HCT116 (cell line): ENCODE measurements at regions not wholly inside any gene's neighbourhood (a gene's known extent, or its start where the extent isn't known, plus 50 kb on each side); places are given as distances from the start of the nearest gene placed in this dataset.

Experiments used
- ATAC-seq: fragments of 200-7000 bp; cut with Tn5 transposase; 2 replicates; pipeline ENCODE4 v1.9.1; 2020; ENCODE audit warnings: mild to moderate bottlenecking, moderate library complexity
- BruUV-seq: library from RNA; stranded (reverse); fragments of 400-500 nt; replicated peaks from 2 replicates; lab custom pipeline; 2021; lab: Mats Ljungman, UMichigan
- CTCF ChIA-PET: fragments of 300-600 bp; sonication (Branson Sonifier 250); formaldehyde crosslinking; loops from one replicate; lab custom pipeline; 2021; ENCODE audit warnings: antibody characterized with exemption; lab: Charles Lee
- POLR2A ChIA-PET: fragments of 300-600, 350-600 bp; sonication (Branson Sonifier 250); formaldehyde crosslinking; loops from one replicate; lab custom pipeline; 2021; ENCODE audit warnings: antibody characterized with exemption; lab: Charles Lee
- RAD21 ChIA-PET, 2 experiments: fragments of 300-600 bp; sonication (Branson Sonifier 250); formaldehyde crosslinking; loops; one replicate each; lab custom pipeline; 2023; ENCODE audit warnings: low total read pairs in 2 of 2; ENCODE audit not compliant: uncharacterized antibody in 2 of 2, unreplicated experiment in 2 of 2, low non-redundant PET in 1 of 2; lab: Charles Lee
- DNase-seq: peaks from one replicate; pipeline ENCODE4 v3.0.0-alpha.2; 2010; ENCODE audit warnings: low read depth, low spot score
- H2AFZ ChIP-seq: fragments of 200-600 bp; shearing (Covaris generic), sonication (generic); 2 replicates; pipeline ENCODE4 v1.6.1; 2017; ENCODE audit warnings: low read depth, mixed run types, mixed read lengths, antibody characterized with exemption, low read length; ENCODE audit not compliant: poor library complexity, severe bottlenecking
- H3K27ac ChIP-seq: 2 replicates; pipeline ENCODE4 v1.5.1; 2012; ENCODE audit warnings: low read depth, low read length
- H3K27me3 ChIP-seq: fragments of 200-600 bp; sonication (generic); 2 replicates; pipeline ENCODE4 v1.6.1; 2016; ENCODE audit warnings: mixed run types, low read length, mixed read lengths; ENCODE audit not compliant: insufficient read depth
- H3K36me3 ChIP-seq, 2 experiments: fragments of 200-500 bp in 1 of 2; fragments of 200-600 bp in 1 of 2; sonication (Bioruptor generic) in 1 of 2; sonication (generic) in 1 of 2; 2 replicates each; pipeline versions ENCODE4 v1.5.1 to v1.6.1; 2014 to 2016; ENCODE audit warnings: low read length in 2 of 2, inconsistent platforms in 1 of 2, mixed read lengths in 1 of 2, mixed run types in 1 of 2; ENCODE audit not compliant: insufficient read depth in 2 of 2, control insufficient read depth in 1 of 2
- H3K4me1 ChIP-seq, 2 experiments: fragments of 200-600 bp in 1 of 2; sonication (generic) in 1 of 2; 2 replicates each; pipeline versions ENCODE4 v1.5.1 to v1.6.1; 2012 to 2017; ENCODE audit warnings: low read length in 2 of 2, inconsistent platforms in 1 of 2, mild to moderate bottlenecking in 1 of 2, mixed read lengths in 1 of 2, mixed run types in 1 of 2, moderate library complexity in 1 of 2; ENCODE audit not compliant: insufficient read depth in 2 of 2, control insufficient read depth in 1 of 2
- H3K4me2 ChIP-seq: fragments of 200-600 bp; sonication (generic); 2 replicates; pipeline ENCODE4 v1.6.1; 2017; ENCODE audit warnings: mixed run types, low read length, mixed read lengths
- H3K4me3 ChIP-seq, 2 experiments: fragments of 200-600 bp in 1 of 2; sonication (generic) in 1 of 2; replicated peaks in 1 of 2; 2 replicates each; pipeline ENCODE4 v1.5.1; 2011 to 2016; ENCODE audit warnings: low read length in 2 of 2, control low read depth in 1 of 2, low read depth in 1 of 2, mild to moderate bottlenecking in 1 of 2, mixed read lengths in 1 of 2, mixed run types in 1 of 2
- H3K79me2 ChIP-seq: fragments of 200-600 bp; sonication (generic); 2 replicates; pipeline ENCODE4 v1.6.1; 2017; ENCODE audit warnings: mild to moderate bottlenecking, mixed run types, low read length, moderate library complexity, mixed read lengths; ENCODE audit not compliant: insufficient read depth
- H3K9ac ChIP-seq: fragments of 200-600 bp; sonication (generic); 2 replicates; pipeline ENCODE4 v1.6.1; 2016; ENCODE audit warnings: low read length, mixed read lengths
- H3K9me2 ChIP-seq: fragments of 200-600 bp; sonication (generic), shearing (Covaris generic); 2 replicates; pipeline ENCODE4 v1.6.1; 2017; ENCODE audit warnings: mixed run types, mild to moderate bottlenecking, moderate library complexity; ENCODE audit not compliant: insufficient read depth
- H3K9me3 ChIP-seq, 2 experiments: fragments of 200-500 bp in 1 of 2; fragments of 200-600 bp in 1 of 2; sonication (Bioruptor generic) in 1 of 2; sonication (generic) in 1 of 2; 2 replicates each; pipeline ENCODE4 v1.6.1; 2014 to 2017; ENCODE audit warnings: low read length in 2 of 2, mixed read lengths in 2 of 2, inconsistent platforms in 1 of 2, low read depth in 1 of 2, mild to moderate bottlenecking in 1 of 2, mixed run types in 1 of 2, moderate library complexity in 1 of 2; ENCODE audit not compliant: control insufficient read depth in 1 of 2, insufficient read depth in 1 of 2
- H4K20me1 ChIP-seq: fragments of 200-600 bp; sonication (generic), shearing (Covaris generic); 2 replicates; pipeline ENCODE4 v1.6.1; 2017; ENCODE audit warnings: mixed run types, mild to moderate bottlenecking, moderate library complexity; ENCODE audit not compliant: insufficient read depth
- EGR1 ChIP-seq: IDR thresholded peaks from 2 replicates; pipeline ENCODE4 v1.6.1; 2012; ENCODE audit warnings: low read depth
- ELF1 ChIP-seq: IDR thresholded peaks from 2 replicates; pipeline ENCODE4 v1.6.1; 2012; ENCODE audit warnings: low read depth, borderline replicate concordance
- FOSL1 ChIP-seq: IDR thresholded peaks from 2 replicates; pipeline ENCODE4 v1.6.1; 2012; ENCODE audit warnings: low read depth
- MAX ChIP-seq: IDR thresholded peaks from 2 replicates; pipeline ENCODE4 v1.6.1; 2012
- POLR2AphosphoS5 ChIP-seq: IDR thresholded peaks from 2 replicates; pipeline ENCODE4 v1.6.1; 2011; ENCODE audit warnings: mild to moderate bottlenecking, low read depth, low read length, moderate library complexity
- REST ChIP-seq: IDR thresholded peaks from 2 replicates; pipeline ENCODE4 v1.6.1; 2012; ENCODE audit warnings: low read depth
- SRF ChIP-seq: IDR thresholded peaks from 2 replicates; pipeline ENCODE4 v1.6.1; 2012; ENCODE audit warnings: low read depth
- TCF7L2 ChIP-seq: IDR thresholded peaks from 2 replicates; pipeline ENCODE4 v1.7.0; 2011; ENCODE audit warnings: borderline replicate concordance, inconsistent platforms; ENCODE audit not compliant: insufficient read depth, insufficient read length; ENCODE audit errors: extremely low read depth
- ZBTB33 ChIP-seq: IDR thresholded peaks from 2 replicates; pipeline ENCODE4 v1.6.1; 2011; ENCODE audit warnings: mild to moderate bottlenecking, low read length, moderate library complexity; ENCODE audit not compliant: insufficient replicate concordance; ENCODE audit errors: extremely low read depth
- ZNF274 ChIP-seq: fragments of 200-500 bp; sonication (Bioruptor generic); IDR thresholded peaks from 2 replicates; pipeline ENCODE4 v1.6.1; 2014; ENCODE audit warnings: mild to moderate bottlenecking, low read depth, low read length, inconsistent platforms
- intact Hi-C: fragments of 100-400 bp; cut with micrococcal nuclease; formaldehyde crosslinking; loops from 2 replicates; pipeline ENCODE4 v1.10.0; 2022

GRCh38 chr2:71862921-71863320 lies 284.7 kb downstream of the CYP26B1 start:
- no peaks in the 10 kb centered on the region for H3K79me2 ChIP-seq
- H3K9ac ChIP-seq, result no peak overlapping the region
- BruUV-seq, result no TSS peak
- H3K4me2 ChIP-seq, result no peak overlapping the region
- H4K20me1 ChIP-seq, result no peaks in the 10 kb centered on the region
- ATAC-seq (no peak), DNase-seq (no peak)
- no peak for TF ChIP-seq FOSL1
- TF ChIP-seq ZBTB33, result no peak
- TF ChIP-seq MAX, result no peak
- TF ChIP-seq POLR2AphosphoS5, result no peak
- TF ChIP-seq ELF1, result no peak
- no peak for TF ChIP-seq TCF7L2
- TF ChIP-seq REST, result no peak
- no peak for TF ChIP-seq ZNF274
- TF ChIP-seq SRF, result no peak
- no peak for TF ChIP-seq EGR1
- no peak overlapping the region for H3K27ac ChIP-seq
- H3K36me3 ChIP-seq, result no peaks in the 10 kb centered on the region
- H3K9me2 ChIP-seq, result no peaks in the 10 kb centered on the region
- no peak overlapping the region for H3K4me3 ChIP-seq
- no peaks in the 10 kb centered on the region for H3K9me3 ChIP-seq
- no peak overlapping the region for H2AFZ ChIP-seq
- ChIA-PET RAD21 (no interaction called here), CTCF (no interaction called here), POLR2A (no interaction called here)
- H3K27me3 ChIP-seq, result peaks cover 20% of the 10 kb centered on the region; the same call in 1 of the 2 replicates
- intact Hi-C loops, result no loop called here
- H3K4me1 ChIP-seq, result no peaks in the 10 kb centered on the region
